ENCODE measurements at regions not wholly inside any gene's neighbourhood (a gene's known extent, or its start where the extent isn't known, plus 50 kb on each side); places are given as distances from the start of the nearest gene placed in this dataset.

DNA sequence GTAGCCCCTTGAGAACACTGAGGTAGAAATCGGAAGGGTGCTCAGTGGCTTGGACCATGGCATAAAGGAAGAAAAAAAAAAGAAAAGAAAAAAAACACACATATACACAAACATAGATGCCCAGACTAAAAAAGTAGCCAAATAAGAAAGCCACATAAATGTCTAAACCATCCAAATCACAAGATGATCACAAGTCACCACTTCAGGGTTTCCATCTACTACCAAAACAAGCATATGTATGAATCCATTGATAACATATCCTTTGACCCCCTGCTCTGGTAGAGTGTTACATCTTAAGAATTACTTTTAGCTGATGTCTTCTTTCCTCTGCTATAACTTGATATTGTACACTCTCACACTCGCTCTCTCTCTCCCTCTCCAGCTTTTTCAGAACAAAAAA lies 245.9 kb downstream of the AHR start:
- TF ChIP-seq, protein P1, sequence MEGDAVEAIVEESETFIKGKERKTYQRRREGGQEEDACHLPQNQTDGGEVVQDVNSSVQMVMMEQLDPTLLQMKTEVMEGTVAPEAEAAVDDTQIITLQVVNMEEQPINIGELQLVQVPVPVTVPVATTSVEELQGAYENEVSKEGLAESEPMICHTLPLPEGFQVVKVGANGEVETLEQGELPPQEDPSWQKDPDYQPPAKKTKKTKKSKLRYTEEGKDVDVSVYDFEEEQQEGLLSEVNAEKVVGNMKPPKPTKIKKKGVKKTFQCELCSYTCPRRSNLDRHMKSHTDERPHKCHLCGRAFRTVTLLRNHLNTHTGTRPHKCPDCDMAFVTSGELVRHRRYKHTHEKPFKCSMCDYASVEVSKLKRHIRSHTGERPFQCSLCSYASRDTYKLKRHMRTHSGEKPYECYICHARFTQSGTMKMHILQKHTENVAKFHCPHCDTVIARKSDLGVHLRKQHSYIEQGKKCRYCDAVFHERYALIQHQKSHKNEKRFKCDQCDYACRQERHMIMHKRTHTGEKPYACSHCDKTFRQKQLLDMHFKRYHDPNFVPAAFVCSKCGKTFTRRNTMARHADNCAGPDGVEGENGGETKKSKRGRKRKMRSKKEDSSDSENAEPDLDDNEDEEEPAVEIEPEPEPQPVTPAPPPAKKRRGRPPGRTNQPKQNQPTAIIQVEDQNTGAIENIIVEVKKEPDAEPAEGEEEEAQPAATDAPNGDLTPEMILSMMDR (IDR thresholded peaks at IDR 0.05; ENCODE audit: insufficient read depth, low read length, poor library complexity, severe bottlenecking) = no peak
- no peak for TF ChIP-seq EZH2phosphoT487 (conservative IDR thresholded peaks at IDR 0.05; ENCODE audit: low read length)
